HG03025 (cell line): ENCODE measurements at regions not wholly inside any gene's neighbourhood (a gene's known extent, or its start where the extent isn't known, plus 50 kb on each side); places are given as distances from the start of the nearest gene placed in this dataset.
A peak's percentile ranks its signal among the peaks of the same experiment; 100 is the strongest.

Experiments
- ATAC-seq: cut with Tn5 transposase; IDR thresholded peaks from one replicate; pipeline ENCODE4 v1.9.1; 2021; ENCODE audit warnings: mild to moderate bottlenecking, moderate library complexity; ENCODE audit not compliant: unreplicated experiment, low FRiP score

DNA sequence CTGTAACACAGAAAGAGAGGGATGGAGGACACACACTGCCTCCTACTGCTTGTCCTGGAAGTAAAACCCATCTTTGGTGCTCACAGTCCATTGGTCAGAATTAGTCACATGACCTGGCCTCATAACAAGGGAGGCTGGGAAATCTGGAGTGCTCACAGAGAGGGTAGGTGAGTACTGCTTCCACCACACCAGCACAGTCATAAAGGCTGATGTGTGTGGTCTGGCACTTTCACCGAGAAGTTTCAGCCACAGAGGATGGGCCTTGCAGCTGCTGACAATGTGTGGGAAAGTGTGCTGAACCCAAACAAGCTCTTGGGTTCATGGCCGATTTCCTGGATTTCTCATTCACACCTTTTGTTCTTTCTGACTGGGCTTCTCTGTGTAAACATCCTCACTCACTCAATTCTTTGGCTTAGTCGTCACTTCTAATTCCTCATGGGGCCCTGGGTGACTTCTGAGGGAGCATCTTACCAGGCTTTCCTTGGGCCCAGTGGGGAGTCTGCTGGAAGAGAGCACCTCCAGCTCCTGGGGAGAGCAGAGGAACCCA lies 100.7 kb downstream of the ASB7 start:
- ATAC-seq, result peak; percentile 94

DNA sequence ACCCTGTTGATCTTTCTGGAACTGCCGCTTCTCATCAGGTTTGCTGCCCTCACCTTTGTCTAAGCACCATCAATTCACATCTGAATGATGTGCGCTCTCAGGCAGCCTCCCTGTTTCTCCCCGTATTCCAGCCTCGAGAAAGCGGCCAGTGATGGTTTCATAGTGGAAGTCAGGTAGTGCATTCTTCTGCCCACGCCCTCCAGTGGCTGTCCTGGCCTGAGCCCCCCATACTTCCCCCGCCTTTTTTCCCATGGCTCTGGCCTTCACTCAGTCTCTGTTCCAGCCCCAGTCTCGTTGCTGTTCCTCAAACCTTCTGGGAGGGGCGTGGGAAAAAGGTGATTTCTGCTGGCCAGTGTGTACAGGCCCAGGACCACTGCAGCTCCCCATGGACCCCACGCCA lies 101.3 kb downstream of the ASB7 start:
- no peak for ATAC-seq

DNA sequence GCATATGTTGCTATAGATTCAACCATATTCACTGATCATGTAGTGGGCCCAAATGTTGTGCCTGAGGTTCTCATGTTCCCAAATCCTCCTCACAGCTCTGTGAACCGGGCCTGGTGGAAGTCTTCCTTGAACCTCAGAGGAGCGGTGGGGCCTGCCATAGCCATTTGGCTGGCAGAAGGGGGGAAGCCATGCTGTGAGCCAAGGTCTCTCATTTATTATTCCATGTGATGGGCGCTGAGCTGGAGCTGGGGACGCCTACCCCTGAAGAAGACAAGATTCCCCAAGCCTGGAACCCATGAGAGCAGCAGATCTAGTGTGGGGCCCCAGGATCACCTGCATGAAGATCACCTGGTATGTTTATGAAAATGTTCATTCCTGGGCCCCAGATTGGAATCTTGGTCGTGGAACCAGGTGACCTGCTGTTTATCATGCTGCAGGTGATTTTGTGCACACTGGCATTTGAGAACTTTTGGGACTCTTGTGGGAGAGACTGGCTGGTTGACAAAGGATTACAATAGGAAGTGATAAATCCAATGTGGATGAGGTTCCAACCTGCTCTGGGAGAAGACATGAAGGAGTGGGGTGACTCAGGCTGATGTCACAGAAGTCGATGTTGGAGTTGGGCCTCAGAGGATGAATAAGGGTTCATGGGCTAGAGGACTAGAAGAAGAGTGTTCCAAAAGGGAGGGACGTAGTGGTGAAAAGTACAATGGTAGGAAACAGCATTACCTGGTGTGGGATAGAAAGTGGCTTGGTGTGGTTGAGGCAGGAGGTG lies 102.1 kb downstream of the ASB7 start:
- ATAC-seq, result no peak

DNA sequence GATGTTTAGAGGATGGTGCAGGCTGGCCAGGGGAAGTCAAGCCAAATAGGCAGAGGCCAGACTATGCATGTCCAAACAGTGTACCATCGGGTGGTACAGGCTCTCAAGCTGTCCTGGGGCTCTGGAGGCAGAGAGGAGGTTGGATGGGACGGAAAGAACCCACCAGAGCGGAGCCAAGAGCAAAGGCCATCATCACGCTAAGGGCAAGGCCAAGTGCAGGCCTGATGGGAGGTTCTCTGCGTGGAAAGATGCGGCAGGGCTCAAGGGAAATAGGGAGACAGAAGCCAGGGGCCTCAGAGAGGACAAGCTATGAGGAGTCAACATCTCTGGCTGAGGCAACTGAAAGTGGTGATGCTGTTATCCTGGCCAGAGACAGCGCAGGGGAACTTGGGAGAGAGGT lies 102.7 kb downstream of the ASB7 start:
- no peak for ATAC-seq

DNA sequence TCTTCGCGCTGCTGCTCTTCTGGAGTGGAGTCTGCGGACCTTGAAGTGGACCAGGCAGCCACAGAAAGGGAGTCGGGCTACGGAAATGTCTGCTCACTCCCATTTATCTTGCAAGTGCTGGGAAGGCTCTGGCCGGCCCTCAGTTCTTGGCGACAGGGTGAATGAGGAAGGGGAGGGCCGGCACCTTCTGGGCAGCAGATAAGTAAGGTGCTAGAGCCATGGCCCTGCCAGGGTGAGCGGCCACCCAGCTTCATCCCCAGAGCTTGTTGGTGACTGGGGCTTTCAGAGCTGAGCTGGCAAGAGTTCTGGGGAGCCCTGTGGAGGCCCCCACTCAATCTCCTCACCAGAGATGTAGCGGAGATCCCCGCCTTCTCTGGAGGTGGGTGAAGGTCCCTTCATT lies 103.5 kb downstream of the ASB7 start:
- no peak for ATAC-seq

DNA sequence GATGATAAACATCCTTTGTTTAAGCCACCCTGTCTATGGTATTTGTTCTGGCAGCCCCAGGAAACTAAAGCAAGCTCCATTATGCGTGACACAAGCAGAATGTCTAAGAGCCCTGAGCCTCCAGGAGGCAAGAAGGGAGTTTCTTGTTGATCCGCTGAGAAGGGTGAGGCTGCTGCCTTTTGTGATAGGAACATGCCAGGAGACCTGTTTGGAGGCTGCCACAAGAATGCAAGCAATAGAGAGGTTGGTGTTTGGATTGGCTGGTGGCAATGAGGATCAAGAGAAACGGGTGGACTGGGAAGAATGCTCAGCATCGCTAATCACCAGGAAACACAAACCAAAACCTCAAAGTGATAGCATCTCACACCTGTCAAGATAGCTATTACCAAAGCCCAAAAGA lies 104.8 kb downstream of the ASB7 start:
- ATAC-seq, result no peak

DNA sequence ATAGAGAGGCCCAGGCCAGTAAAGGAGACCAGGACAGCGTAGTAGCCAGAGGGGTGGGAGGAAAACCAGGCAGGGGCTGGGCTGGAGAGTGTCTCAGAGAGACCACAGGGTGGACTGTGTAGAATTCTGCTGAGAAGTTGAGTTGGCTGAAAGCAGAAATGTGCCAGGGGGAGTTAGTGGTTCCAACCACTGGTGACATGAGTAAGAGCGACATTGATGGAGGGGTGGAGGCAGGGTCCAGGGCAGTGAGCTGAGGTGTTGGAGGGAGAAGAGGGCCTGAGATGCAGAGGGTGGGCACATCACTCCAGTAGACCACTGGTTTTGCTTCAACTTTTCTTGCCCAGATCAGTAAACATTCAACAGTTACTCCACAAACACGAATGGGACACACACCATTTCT lies 106.5 kb downstream of the ASB7 start:
- ATAC-seq, result no peak

DNA sequence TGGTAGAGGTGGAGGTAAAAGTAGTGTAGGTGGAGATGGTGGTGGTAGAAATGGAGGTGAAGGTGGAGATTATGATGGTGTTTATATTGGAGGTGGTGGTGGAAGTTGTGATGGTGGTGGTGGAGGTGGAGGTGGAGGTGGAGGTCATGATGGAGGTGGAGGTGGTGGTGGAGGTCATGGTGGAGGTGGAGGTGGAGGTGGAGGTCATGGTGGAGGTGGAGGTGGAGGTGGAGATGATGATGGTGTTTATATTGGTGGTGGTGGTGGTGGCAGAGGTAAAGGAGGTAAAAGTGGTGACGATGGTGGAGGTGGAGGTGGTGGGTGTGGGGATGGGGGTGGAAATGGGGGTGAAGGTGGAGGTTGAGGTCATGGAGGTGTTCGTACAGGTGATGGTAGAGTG lies 107.8 kb downstream of the ASB7 start:
- ATAC-seq, result no peak

DNA sequence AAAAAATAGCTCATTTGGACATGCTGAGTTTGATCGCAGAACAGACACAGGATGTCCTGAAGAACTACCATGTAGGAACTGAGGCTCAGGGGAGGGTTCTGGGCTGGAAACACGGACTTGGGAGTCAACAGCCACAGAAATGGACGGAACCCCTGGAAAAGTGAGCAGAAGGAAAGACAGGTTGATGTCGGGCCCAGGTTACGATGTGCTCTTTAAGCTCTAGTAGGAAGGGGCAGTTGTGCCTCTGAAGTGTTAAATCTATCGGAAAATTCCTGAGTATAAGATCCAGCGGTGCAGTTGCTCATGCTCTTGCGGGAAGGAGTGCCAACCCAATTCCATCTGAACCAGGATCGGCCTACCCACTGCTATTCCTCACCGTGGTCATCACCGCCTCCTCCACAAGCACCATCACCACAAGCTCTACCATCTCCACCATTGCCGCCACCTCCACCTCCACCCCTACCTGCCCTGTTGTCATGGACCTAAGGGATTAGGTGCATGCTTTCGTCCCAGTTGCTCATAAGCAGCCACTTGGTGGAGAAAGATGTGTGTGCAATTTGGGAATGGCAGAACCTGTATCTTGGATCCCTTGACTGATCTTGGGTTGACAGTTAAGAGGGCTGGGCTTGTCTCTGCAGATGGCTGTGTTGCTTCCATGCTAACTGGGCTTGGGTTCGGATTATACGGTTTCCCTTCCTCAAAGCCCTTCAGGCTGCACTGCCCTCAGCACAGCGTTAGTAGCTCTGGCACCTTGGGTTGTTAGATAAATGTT lies 108.5 kb downstream of the ASB7 start:
- ATAC-seq, result no peak

DNA sequence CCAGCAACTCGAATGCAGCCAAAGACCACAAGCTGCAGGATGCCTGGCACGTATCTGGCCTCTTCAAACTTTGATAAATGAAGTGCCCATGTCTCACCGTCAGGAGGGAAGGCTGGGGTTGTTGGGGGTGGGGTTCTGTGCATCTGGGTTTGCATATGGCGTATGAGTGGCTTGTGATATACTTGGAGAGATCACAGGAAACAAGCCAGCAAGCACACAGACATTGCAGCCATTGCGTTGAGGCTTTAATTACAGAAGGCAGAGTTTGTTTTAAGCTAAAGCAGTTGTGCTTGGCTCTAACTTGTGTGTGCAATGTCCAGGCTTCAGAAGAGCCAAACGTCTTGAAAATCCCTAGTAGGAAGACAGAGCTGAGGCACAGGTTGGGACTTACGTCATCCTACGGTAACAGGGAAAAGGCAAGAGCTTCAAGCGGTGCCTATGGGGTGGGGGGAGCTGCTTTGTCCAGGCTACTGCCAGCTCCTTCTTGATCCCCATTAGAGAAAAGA lies 109.2 kb downstream of the ASB7 start:
- no peak for ATAC-seq

DNA sequence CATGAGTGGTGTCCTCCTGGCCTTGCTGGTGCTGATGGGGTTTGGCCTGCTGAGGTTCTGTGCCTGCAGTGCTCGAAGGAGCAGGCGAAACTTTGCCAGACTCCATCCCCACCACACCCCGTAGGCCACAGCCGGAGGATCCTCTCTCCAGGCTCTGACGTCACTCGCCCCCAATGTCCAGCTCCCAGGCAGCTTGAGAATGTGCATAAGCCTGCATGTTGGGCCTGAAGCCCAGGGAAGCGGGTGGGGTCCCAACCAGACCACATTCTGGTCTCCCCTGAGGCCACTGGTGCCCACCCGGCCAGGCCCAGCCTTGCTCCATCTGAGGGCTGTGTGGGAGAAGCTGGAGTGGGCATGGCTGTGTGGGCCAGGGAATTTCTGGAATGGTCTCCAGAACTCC lies 109.8 kb downstream of the ASB7 start:
- no peak for ATAC-seq

DNA sequence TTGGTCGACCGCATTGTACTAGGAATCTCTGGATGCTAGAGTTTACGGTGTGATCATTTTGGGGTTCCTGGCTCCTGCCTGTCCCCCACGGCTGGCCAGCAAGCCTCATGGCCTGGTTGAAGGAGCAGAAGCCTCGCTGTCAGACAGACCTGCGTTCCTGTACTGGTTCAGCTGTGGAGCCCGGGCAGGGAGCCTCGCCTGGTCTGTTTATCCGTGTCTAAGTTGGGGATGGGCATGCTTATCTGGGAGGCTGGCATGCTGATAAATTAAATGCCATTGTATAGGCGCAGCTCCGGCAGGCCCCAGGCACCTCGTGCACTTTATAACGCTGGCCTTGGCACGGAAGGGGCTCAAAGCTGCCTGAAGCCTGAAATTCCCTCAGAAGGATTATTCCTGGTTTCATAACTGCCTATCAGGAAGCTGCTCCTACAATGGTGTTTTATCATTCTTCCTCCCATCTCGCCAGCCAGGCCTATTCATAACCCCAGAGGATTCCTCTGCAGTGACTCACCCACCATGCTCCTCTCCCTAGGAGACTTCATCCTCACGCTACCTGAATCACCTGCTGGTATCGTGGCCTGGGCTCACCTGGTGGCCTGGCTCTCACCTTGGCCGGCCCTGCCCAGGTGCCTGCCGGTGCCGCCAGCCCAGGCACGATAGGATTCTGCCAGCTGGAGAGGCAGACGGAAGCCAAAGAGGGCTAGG lies 110.9 kb downstream of the ASB7 start:
- no peak for ATAC-seq

DNA sequence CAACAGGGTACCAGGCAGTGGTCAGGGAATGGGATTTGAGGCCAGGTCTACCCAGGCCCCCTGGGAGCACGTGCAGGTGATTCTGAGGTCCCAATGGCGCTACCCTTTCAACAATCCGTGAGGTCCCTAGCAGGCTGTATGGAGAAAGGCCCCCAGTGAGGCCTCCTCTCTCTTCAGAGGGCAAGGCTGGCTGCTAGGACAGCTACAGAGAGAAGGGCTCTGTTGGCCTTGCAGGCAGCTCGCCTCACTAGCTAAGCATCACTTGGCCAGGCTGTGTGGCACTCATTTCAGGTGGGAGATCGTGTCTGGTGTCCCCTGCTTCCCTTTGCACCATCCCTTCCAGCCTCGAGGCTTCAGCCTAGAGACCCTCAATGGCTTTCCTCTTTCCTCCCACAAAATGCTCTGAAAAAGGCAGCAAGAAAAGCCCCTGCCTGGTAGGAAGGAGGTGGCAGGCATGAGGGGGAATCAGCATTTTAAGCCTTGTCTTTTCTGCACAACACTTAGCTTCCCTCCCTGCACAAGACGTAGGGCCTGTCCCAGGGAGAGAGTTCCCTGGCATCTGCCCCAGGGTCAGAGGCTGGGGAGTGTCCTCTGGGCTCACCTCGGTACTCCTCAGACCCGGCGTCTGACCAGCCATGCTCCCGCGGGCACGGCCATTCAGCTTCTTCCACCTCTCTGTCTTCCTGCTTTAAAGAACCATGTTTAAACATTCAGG lies 111.8 kb downstream of the ASB7 start:
- no peak for ATAC-seq

DNA sequence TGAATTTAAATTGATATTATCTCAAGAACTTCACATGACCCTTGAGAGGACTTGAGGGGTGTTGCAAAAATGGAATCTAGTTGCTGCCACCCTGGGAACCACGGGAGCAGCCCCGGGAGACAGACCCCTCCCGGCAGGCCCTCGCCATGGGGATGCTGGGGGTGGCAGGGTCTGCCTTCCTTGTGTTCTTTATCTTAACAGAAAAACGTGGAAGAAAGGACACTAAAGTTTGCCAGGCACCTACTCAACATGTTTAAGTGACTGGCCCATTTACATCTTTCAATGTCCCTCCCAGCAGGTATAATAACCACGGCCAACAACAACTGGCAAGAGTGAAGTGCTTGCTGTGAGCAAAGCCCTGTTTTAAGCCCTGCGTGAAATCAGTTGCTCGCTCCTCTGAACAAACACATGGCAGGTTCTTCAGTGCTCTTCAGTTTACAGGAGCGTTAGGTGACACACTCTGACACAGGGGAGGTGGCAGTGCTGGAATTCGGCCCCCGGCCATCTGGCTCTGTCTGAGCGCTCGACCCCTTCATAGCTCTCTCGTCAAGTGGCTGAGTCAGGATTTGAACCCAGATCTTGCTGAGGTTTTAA lies 112.5 kb downstream of the ASB7 start:
- no peak for ATAC-seq

DNA sequence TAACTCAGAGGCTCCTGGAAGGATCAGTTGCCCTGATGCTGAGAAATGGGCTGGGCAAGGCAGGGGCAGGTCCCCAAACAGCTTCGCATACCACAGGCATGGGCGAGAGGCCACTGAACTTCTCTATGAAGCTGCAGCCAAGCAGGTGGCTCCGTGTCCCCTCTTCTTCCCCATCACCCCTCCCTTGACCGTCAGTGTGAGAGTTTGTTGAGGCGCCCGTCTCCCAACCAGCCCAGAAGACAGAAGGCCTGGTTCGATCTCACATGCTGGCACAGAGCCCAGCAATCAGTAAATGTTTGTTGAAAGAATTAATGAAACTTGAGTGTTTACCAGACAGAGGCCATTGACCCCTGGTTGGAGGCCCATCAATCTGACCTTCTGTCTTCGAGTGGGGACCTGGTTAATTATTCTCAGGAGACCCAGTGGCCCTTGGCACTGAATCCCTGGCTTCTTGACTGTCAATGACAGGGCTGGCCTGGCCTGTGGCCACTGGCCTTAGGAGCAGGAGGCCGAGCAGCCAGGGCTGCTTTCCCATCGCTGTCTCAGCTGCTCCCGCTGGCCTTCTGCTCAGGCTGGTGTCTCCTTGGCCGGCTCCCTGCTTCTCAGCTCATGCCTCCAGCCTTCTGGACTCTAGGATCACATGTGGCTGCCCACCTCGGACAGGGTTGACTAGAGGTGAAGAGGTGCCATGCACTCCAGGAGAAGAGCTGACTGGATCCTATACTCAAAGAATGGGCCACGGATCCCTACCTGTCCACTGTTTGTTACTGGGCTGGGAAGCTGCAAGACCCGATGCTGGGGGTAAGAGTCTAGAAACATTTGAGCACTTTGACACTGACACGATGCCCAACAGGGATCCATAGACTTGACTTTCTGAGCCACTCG lies 113.4 kb downstream of the ASB7 start:
- no peak for ATAC-seq

DNA sequence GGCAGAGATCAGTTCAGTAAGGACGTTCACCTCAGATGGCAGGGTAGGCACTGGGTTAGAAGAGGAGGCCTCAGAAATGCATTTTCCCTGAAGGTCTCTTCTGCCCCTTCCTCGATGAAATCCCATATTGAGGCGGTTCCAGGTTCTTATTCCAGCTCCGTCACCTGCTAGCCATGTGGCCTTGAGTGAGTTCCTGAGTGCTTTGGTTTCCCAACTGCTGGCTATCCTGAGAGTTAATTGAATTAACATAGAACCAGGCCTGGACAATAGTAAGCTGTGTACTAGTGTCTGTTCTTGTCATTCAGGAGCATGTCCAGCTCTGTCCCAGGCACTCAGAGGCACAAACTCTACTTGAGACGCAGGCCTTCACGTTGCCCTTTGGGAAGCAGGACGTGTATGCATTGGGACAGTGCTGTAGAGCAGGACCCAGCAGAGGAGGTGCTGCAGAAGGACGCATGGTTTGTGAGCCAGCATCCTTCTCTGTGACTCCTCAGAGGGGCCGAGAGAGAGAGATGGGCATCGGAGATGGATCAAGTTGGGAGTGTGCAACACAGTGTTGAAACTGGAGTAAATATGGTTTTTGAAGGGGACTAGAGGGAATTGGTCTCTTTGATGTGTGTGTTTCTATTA lies 114.2 kb downstream of the ASB7 start:
- ATAC-seq, result no peak

DNA sequence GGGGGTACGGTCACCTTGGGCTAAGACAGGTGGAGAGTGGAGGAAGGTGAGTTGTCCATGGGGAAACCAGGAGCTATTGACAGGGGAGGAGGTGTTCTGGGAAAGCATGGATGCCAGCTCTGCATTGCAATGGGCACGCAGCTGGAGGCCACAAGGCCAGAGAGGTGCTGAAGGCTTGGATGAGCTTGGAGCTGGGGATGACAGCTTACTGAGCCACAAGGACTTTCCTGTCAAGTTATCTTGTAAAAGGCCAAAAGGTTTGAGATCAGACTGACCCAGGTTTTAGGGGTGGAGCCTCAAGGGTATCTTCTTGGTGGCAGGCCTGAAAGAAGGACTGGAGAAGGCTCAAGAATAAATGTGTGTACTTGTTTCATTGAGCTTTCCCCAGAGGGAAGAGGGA lies 115.2 kb downstream of the ASB7 start:
- no peak for ATAC-seq

DNA sequence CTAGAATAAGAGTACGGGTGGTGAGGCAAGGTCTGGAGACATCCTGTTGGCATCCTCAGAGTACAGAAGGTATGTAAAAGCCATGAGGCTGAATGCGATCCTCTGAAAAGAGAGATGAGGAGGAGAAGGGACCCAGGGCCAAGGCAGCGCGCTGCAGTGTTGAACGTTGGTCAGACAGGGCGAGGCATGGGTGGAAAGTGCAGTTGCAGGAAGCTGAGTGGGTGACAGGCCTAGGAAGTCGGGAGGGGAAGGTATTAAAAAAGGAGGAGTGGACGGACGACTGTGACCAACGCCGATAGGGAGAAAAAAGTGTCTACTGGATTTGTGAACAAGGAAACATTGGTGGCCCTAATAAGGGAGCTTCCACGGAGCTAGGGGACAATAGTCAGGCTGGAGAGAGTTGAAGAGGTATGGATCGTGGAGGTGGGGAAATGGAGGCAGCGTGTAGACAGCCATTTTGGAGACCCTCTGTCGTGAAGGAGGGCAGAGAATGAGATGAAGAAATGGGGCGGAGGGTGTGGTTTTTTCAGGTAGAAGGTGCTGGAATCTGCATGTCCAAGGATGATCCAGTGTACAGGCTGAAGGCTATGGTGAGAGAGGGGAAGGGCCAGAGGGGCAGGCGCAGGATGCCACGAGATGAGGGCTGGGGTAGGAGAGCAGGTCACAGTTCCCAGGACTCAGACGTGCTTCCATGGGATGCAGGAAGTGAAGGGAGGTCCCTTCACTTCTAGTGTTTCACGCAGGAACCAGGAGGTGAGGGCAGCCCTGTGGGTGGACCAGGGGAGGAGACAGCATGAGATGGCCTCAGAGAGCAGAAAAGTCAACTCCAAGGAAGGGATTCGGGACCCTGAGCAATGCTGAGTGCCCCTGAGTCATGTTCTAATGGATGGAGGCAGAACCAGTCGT lies 115.9 kb downstream of the ASB7 start:
- ATAC-seq, result no peak
